ENCODE measurements at regions not wholly inside any gene's neighbourhood (a gene's known extent, or its start where the extent isn't known, plus 50 kb on each side); places are given as distances from the start of the nearest gene placed in this dataset.

- Histone ChIP-seq H2AK5ac (ENCODE audit: insufficient read length, low read length) (no peak overlapping the region), H4K8ac (replicated peaks; ENCODE audit: insufficient read length, low read depth, low read length) (no peak overlapping the region), H4K5ac (ENCODE audit: insufficient read length, low read depth, low read length) (no peak overlapping the region), H3K23me2 (ENCODE audit: insufficient read length, low read depth, low read length, poor library complexity, severe bottlenecking) (no peaks in the 10 kb centered on the region), H2BK5ac (ENCODE audit: insufficient read length, low read length) (no peak overlapping the region), H3K56ac (ENCODE audit: insufficient read length, low read depth, low read length) (no peak overlapping the region), H3K4me1 (ENCODE audit: insufficient read depth, low read length) (no peaks in the 10 kb centered on the region), H2AFZ (ENCODE audit: low read length) (no peak overlapping the region), H4K20me1 (ENCODE audit: control insufficient read depth, insufficient read depth, insufficient read length) (no peaks in the 10 kb centered on the region), H3T11ph (ENCODE audit: low read length) (no peak overlapping the region), H3K27ac (ENCODE audit: insufficient read length, low read depth, low read length) (no peak overlapping the region), H3K23ac (ENCODE audit: insufficient read length, low read depth, low read length) (no peak overlapping the region), H3K9me3 (ENCODE audit: control insufficient read depth, low read depth, low read length) (no peaks in the 10 kb centered on the region), H3K9ac (ENCODE audit: extremely low read depth, insufficient read length, low read length) (no peak overlapping the region), H3K79me1 (ENCODE audit: insufficient read depth, low read depth, low read length, poor library complexity, severe bottlenecking) (no peaks in the 10 kb centered on the region), H3K27me3 (ENCODE audit: insufficient read depth, low read length) (no peaks in the 10 kb centered on the region; the same call in 1 of the 2 replicates), H2BK20ac (ENCODE audit: low read depth, low read length, poor library complexity, severe bottlenecking) (no peak overlapping the region), H2BK120ac (ENCODE audit: low read depth, low read length, poor library complexity, severe bottlenecking) (no peak overlapping the region), H4K91ac (ENCODE audit: insufficient read length, low read depth, low read length) (no peak overlapping the region), H3K14ac (ENCODE audit: insufficient read depth, low read length) (no peak overlapping the region), H3K4me2 (ENCODE audit: insufficient read depth, insufficient read length, low read length) (no peak overlapping the region), H2BK12ac (ENCODE audit: insufficient read length, low read depth, low read length) (no peak overlapping the region), H2BK15ac (ENCODE audit: low read depth, low read length) (no peak overlapping the region), H3K18ac (ENCODE audit: insufficient read length, low read depth, low read length) (no peak overlapping the region), H3K79me2 (ENCODE audit: insufficient read depth, low read length) (no peaks in the 10 kb centered on the region), H3K4ac (ENCODE audit: low read depth, low read length) (no peak overlapping the region)
- Mint-ChIP-seq H3K36me3 (ENCODE audit: insufficient read depth in 1 of 3, low read depth in 3 of 3) (no peaks in the 10 kb centered on the region), H3K9me3 (no peaks in the 10 kb centered on the region), H3K27ac (no peak overlapping the region), H3K4me3 (no peak overlapping the region), H3K4me1 (peaks cover 17 to 29% of the 10 kb centered on the region in 2 experiments), H3K27me3 (ENCODE audit: low read depth) (peaks cover 13% of the 10 kb centered on the region)
- no CpG with 5 or more reads among the region's 1 CpG for WGBS (ENCODE audit: extremely low coverage, insufficient read length, low lambda C conversion rate)
- no peak for TF ChIP-seq CTCF (conservative IDR thresholded peaks at IDR 0.05)
- DNase-seq = no peak
Measured at GRCh38 chr18:24954341-24954740, 397.6 kb downstream of the ZNF521 start.
